DND-41 (cell line): ENCODE measurements at regions not wholly inside any gene's neighbourhood (a gene's known extent, or its start where the extent isn't known, plus 50 kb on each side); places are given as distances from the start of the nearest gene placed in this dataset.

ENCODE experiments used
- ATAC-seq: fragments of 200-7000 bp; cut with Tn5 transposase; 3 replicates; pipeline ENCODE4 v1.9.1; 2021; ENCODE audit warnings: low read depth; ENCODE audit not compliant: insufficient read depth
- DNase-seq: peaks from one replicate; pipeline ENCODE4 v3.0.0-alpha.2; 2020
- H2AFZ ChIP-seq: 2 replicates; pipeline ENCODE4 v1.6.0; 2012; ENCODE audit warnings: low read depth, low read length
- H3K27ac ChIP-seq: 2 replicates; pipeline ENCODE4 v1.5.1; 2012; ENCODE audit warnings: low read length, inconsistent platforms
- H3K27me3 ChIP-seq: fragments of 200-600 bp; sonication (generic); 2 replicates; pipeline ENCODE4 v1.6.0; 2012; ENCODE audit warnings: low read length, mild to moderate bottlenecking, inconsistent platforms; ENCODE audit not compliant: insufficient read depth, poor library complexity
- H3K36me3 ChIP-seq: 2 replicates; pipeline ENCODE4 v1.5.1; 2012; ENCODE audit warnings: low read length, inconsistent platforms; ENCODE audit not compliant: insufficient read depth
- H3K4me1 ChIP-seq: 2 replicates; pipeline ENCODE4 v1.5.1; 2012; ENCODE audit warnings: mild to moderate bottlenecking, low read length; ENCODE audit not compliant: insufficient read depth
- H3K4me2 ChIP-seq: 2 replicates; pipeline ENCODE4 v1.6.0; 2012; ENCODE audit warnings: mild to moderate bottlenecking, moderate library complexity, low read length, inconsistent platforms; ENCODE audit not compliant: insufficient read depth
- H3K4me3 ChIP-seq, 2 experiments: fragments of 200-600 bp in 1 of 2; shearing (Covaris generic) in 1 of 2; 2 replicates each; pipeline ENCODE4 v1.5.1; 2012 to 2016; ENCODE audit warnings: inconsistent platforms in 2 of 2, low read length in 2 of 2, mild to moderate bottlenecking in 2 of 2, low read depth in 1 of 2, moderate library complexity in 1 of 2
- H3K79me2 ChIP-seq: 2 replicates; pipeline ENCODE4 v1.6.0; 2012; ENCODE audit warnings: low read length, inconsistent platforms; ENCODE audit not compliant: insufficient read depth
- H3K9ac ChIP-seq: 2 replicates; pipeline ENCODE4 v1.6.0; 2012; ENCODE audit warnings: low read depth, mild to moderate bottlenecking, inconsistent platforms, low read length, moderate library complexity
- H3K9me3 ChIP-seq: 2 replicates; pipeline ENCODE4 v1.5.1; 2012; ENCODE audit warnings: low read length, moderate library complexity, mild to moderate bottlenecking, inconsistent platforms; ENCODE audit not compliant: insufficient read depth, severe bottlenecking
- H4K20me1 ChIP-seq: 2 replicates; pipeline ENCODE4 v1.6.0; 2012; ENCODE audit warnings: low read length; ENCODE audit not compliant: insufficient read depth
- CTCF ChIP-seq: IDR thresholded peaks from 2 replicates; pipeline ENCODE4 v1.5.1; 2012; ENCODE audit warnings: borderline replicate concordance, low read length, moderate library complexity, mild to moderate bottlenecking; ENCODE audit not compliant: poor library complexity, severe bottlenecking; ENCODE audit errors: extremely low read depth
- EZH2 ChIP-seq: IDR thresholded peaks from 3 replicates; pipeline ENCODE4 v1.6.1; 2012; ENCODE audit warnings: borderline replicate concordance, low read depth, mild to moderate bottlenecking, moderate library complexity, low read length, inconsistent platforms; ENCODE audit not compliant: severe bottlenecking

GRCh38 chr13:80499536-80500290 lies 158.8 kb upstream of the SPRY2 start:
- H3K27ac ChIP-seq = no peak overlapping the region
- no peaks in the 10 kb centered on the region for H3K9me3 ChIP-seq
- no peak overlapping the region for H2AFZ ChIP-seq
- H4K20me1 ChIP-seq = no peaks in the 10 kb centered on the region
- no peak overlapping the region for H3K4me3 ChIP-seq
- H3K27me3 ChIP-seq = no peaks in the 10 kb centered on the region
- H3K36me3 ChIP-seq = no peaks in the 10 kb centered on the region
- ATAC-seq (no peak), DNase-seq (no peak)
- H3K4me2 ChIP-seq = no peak overlapping the region
- no peaks in the 10 kb centered on the region for H3K4me1 ChIP-seq
- H3K9ac ChIP-seq = no peak overlapping the region
- H3K79me2 ChIP-seq = no peaks in the 10 kb centered on the region
- TF ChIP-seq CTCF = no peak
- no peak for TF ChIP-seq EZH2

- TF ChIP-seq CTCF (no peak), EZH2 (no peak)
- H3K9ac ChIP-seq = no peak overlapping the region
- no peak for DNase-seq
- no peaks in the 10 kb centered on the region for H3K36me3 ChIP-seq
- H3K9me3 ChIP-seq = no peaks in the 10 kb centered on the region
- H3K4me1 ChIP-seq = no peaks in the 10 kb centered on the region
- H3K27ac ChIP-seq = no peak overlapping the region
- no peaks in the 10 kb centered on the region for H4K20me1 ChIP-seq
- no peak overlapping the region for H3K4me3 ChIP-seq
- H2AFZ ChIP-seq = no peak overlapping the region
- H3K79me2 ChIP-seq = no peaks in the 10 kb centered on the region
- H3K4me2 ChIP-seq = no peak overlapping the region
- no peak for ATAC-seq
- H3K27me3 ChIP-seq = no peaks in the 10 kb centered on the region
Observed at GRCh38 chr13:80498433-80498832, 157.5 kb upstream of the SPRY2 start.

GRCh38 chr13:80497978-80498377 lies 157.1 kb upstream of the SPRY2 start:
- Histone ChIP-seq H3K4me2 (no peak overlapping the region), H4K20me1 (no peaks in the 10 kb centered on the region), H3K4me1 (no peaks in the 10 kb centered on the region), H3K36me3 (no peaks in the 10 kb centered on the region), H3K79me2 (no peaks in the 10 kb centered on the region), H3K27me3 (no peaks in the 10 kb centered on the region), H3K27ac (no peak overlapping the region), H3K9ac (no peak overlapping the region), H3K4me3 (no peak overlapping the region), H2AFZ (no peak overlapping the region), H3K9me3 (no peaks in the 10 kb centered on the region)
- TF ChIP-seq EZH2 = no peak
- TF ChIP-seq CTCF = no peak
- ATAC-seq (no peak), DNase-seq (no peak)
